ENCODE measurements at regions not wholly inside any gene's neighbourhood (a gene's known extent, or its start where the extent isn't known, plus 50 kb on each side); places are given as distances from the start of the nearest gene placed in this dataset.

GRCh38 chr13:59415498-59415897 lies 748.2 kb downstream of the DIAPH3 start:
- TF ChIP-seq CTCF (IDR thresholded peaks at IDR 0.05) (no peak), POLR2AphosphoS5 (IDR thresholded peaks at IDR 0.05) (no peak), POLR2A (IDR thresholded peaks at IDR 0.05) (no peak)

All from gastroesophageal sphincter (tissue), 3 donors.